ENCODE measurements at regions not wholly inside any gene's neighbourhood (a gene's known extent, or its start where the extent isn't known, plus 50 kb on each side); places are given as distances from the start of the nearest gene placed in this dataset.

GRCh38 chr5:125200866-125201373, 454.5 kb upstream of the ZNF608 start:
- POLR2A ChIA-PET = interaction anchor here (0.6 to 3.2 kb wide), 21 partner anchors 9 to 1150 kb away, joined by 3 to 20 read pairs (median 4); no protein-coding TSS in a partner anchor
- peak overlapping the region; percentile 95 for H3K4me2 ChIP-seq (ENCODE audit: low read length)
- intact Hi-C loops (cut with micrococcal nuclease; ENCODE audit: unreplicated experiment) = no loop called here
- no peaks in the 10 kb centered on the region for H3K9me3 ChIP-seq (ENCODE audit: low read length)
- peak overlapping the region; percentile 11 for H3K27ac ChIP-seq (ENCODE audit: low read depth, low read length, poor library complexity, severe bottlenecking)
- BruUV-seq (replicated peaks) = no TSS peak
- TF ChIP-seq, protein P1, sequence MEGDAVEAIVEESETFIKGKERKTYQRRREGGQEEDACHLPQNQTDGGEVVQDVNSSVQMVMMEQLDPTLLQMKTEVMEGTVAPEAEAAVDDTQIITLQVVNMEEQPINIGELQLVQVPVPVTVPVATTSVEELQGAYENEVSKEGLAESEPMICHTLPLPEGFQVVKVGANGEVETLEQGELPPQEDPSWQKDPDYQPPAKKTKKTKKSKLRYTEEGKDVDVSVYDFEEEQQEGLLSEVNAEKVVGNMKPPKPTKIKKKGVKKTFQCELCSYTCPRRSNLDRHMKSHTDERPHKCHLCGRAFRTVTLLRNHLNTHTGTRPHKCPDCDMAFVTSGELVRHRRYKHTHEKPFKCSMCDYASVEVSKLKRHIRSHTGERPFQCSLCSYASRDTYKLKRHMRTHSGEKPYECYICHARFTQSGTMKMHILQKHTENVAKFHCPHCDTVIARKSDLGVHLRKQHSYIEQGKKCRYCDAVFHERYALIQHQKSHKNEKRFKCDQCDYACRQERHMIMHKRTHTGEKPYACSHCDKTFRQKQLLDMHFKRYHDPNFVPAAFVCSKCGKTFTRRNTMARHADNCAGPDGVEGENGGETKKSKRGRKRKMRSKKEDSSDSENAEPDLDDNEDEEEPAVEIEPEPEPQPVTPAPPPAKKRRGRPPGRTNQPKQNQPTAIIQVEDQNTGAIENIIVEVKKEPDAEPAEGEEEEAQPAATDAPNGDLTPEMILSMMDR (conservative IDR thresholded peaks at IDR 0.05; ENCODE audit: low read length) = no peak
- TF ChIP-seq EZH2phosphoT487 (IDR thresholded peaks at IDR 0.05; ENCODE audit: borderline replicate concordance, low read depth, low read length) = no peak
- CTCF ChIA-PET (ENCODE audit: unreplicated experiment) = interaction anchor here (1.1 kb wide), 1 partner anchor 28 kb away, joined by 3 read pairs; no protein-coding TSS in a partner anchor
- peaks cover 41% of the 10 kb centered on the region for H3K4me1 ChIP-seq (ENCODE audit: insufficient read depth, low read length, poor library complexity, severe bottlenecking)
- peak overlapping the region; percentile 99 for H2AFZ ChIP-seq (ENCODE audit: low read length)
- peak overlapping the region; percentile 62 for H3K4me3 ChIP-seq (ENCODE audit: low read depth, low read length, poor library complexity, severe bottlenecking)
- no peaks in the 10 kb centered on the region for H3K36me3 ChIP-seq (ENCODE audit: insufficient read depth, low read length)
- H3K79me2 ChIP-seq (ENCODE audit: insufficient read depth, low read depth, low read length) = no peaks in the 10 kb centered on the region
- H3K9me2 ChIP-seq (ENCODE audit: insufficient read depth, low read length) = no peaks in the 10 kb centered on the region
- DNase-seq (ENCODE audit: low spot score) = no peak
- H4K20me1 ChIP-seq (ENCODE audit: insufficient read depth, low read length) = no peaks in the 10 kb centered on the region

DNA sequence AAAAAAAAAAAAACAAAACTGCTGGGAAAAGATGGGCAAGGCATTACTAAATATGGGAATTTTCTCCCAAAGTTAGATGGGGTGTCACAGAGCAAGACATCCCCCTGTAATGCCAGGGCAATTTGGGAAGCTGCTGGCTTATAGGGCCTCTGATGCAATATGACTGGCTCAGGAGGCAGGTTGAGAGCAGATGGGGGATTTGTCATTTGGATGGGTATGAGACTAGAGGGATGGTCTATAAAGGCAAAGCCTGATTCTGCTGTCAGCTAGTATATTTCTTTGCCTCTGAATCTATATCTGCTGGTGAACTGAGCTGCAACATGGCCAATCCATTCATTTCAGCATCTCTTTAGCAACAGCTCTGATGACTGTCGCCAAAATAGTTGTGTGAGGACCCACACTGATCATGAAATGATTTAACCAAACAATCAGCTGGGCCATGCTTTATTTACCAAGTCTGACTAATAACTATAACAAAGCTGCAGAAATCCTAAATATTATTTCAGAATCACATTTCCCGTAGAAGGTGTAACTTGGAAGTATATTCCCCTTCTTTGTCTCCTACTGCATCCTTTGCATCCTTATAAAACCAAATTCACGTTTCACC, 455.1 kb upstream of the ZNF608 start:
- TF ChIP-seq EZH2phosphoT487 (IDR thresholded peaks at IDR 0.05; ENCODE audit: borderline replicate concordance, low read depth, low read length) = no peak
- no peak overlapping the region for H3K4me2 ChIP-seq (ENCODE audit: low read length)
- no peaks in the 10 kb centered on the region for H3K9me3 ChIP-seq (ENCODE audit: low read length)
- H3K4me1 ChIP-seq (ENCODE audit: insufficient read depth, low read length, poor library complexity, severe bottlenecking) = peaks cover 41% of the 10 kb centered on the region
- no peaks in the 10 kb centered on the region for H3K36me3 ChIP-seq (ENCODE audit: insufficient read depth, low read length)
- ChIA-PET POLR2A (interaction anchor here (0.6 to 3.2 kb wide), 21 partner anchors 8 to 1150 kb away, joined by 3 to 20 read pairs (median 4); no protein-coding TSS in a partner anchor), CTCF (ENCODE audit: unreplicated experiment) (interaction anchor here (1.4 kb wide), 1 partner anchor 11 kb away, joined by 4 read pairs; no protein-coding TSS in a partner anchor)
- H3K9me2 ChIP-seq (ENCODE audit: insufficient read depth, low read length) = no peaks in the 10 kb centered on the region
- no peaks in the 10 kb centered on the region for H3K79me2 ChIP-seq (ENCODE audit: insufficient read depth, low read depth, low read length)
- H2AFZ ChIP-seq (ENCODE audit: low read length) = peak overlapping the region; percentile 99; the same call in 1 of the 2 replicates
- no peak overlapping the region for H3K4me3 ChIP-seq (ENCODE audit: low read depth, low read length, poor library complexity, severe bottlenecking)
- H3K27ac ChIP-seq (ENCODE audit: low read depth, low read length, poor library complexity, severe bottlenecking) = no peak overlapping the region
- intact Hi-C loops (cut with micrococcal nuclease; ENCODE audit: unreplicated experiment) = no loop called here
- no peak for DNase-seq (ENCODE audit: low spot score)
- H4K20me1 ChIP-seq (ENCODE audit: insufficient read depth, low read length) = no peaks in the 10 kb centered on the region
- BruUV-seq (replicated peaks) = no TSS peak

DNA sequence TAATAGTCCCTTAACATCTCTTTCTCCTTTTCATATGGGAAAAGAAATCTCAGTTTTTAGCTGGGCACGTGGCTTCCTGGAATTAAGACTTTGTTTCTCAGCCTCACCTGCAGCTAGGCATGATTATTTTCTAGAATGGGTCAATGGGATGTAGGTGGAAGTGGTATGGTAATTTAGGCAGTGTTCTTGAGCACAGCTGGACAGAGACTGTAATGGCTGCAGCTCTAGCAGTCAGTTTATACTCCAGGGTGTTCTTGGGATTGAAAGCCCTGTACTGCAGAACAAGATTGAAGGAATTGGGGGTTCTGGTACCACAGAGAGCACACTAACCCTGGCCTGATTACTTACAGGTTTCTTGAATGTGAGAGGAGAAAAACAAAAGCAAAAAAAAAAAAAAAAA, 455.9 kb upstream of the ZNF608 start:
- Histone ChIP-seq H3K36me3 (ENCODE audit: insufficient read depth, low read length) (no peaks in the 10 kb centered on the region), H3K4me3 (ENCODE audit: low read depth, low read length, poor library complexity, severe bottlenecking) (no peak overlapping the region), H3K79me2 (ENCODE audit: insufficient read depth, low read depth, low read length) (no peaks in the 10 kb centered on the region), H2AFZ (ENCODE audit: low read length) (peak overlapping the region; percentile 49; the same call in 1 of the 2 replicates), H3K4me2 (ENCODE audit: low read length) (no peak overlapping the region), H4K20me1 (ENCODE audit: insufficient read depth, low read length) (no peaks in the 10 kb centered on the region), H3K27ac (ENCODE audit: low read depth, low read length, poor library complexity, severe bottlenecking) (no peak overlapping the region), H3K9me3 (ENCODE audit: low read length) (no peaks in the 10 kb centered on the region), H3K4me1 (ENCODE audit: insufficient read depth, low read length, poor library complexity, severe bottlenecking) (peaks cover 41% of the 10 kb centered on the region), H3K9me2 (ENCODE audit: insufficient read depth, low read length) (no peaks in the 10 kb centered on the region)
- CTCF ChIA-PET (ENCODE audit: unreplicated experiment) = interaction anchor here (1.4 kb wide), 1 partner anchor 11 kb away, joined by 4 read pairs; no protein-coding TSS in a partner anchor
- intact Hi-C loops (cut with micrococcal nuclease; ENCODE audit: unreplicated experiment) = no loop called here
- DNase-seq (ENCODE audit: low spot score) = no peak
- POLR2A ChIA-PET = interaction anchor here (0.6 to 3.2 kb wide), 9 partner anchors 11 to 1484 kb away, joined by 3 to 20 read pairs (median 3); no protein-coding TSS in a partner anchor
- TF ChIP-seq EZH2phosphoT487 (IDR thresholded peaks at IDR 0.05; ENCODE audit: borderline replicate concordance, low read depth, low read length) = no peak
- TF ChIP-seq, protein P1 (conservative IDR thresholded peaks at IDR 0.05; ENCODE audit: low read length) = no peak
- no TSS peak for BruUV-seq (replicated peaks)
